ENCODE measurements at regions not wholly inside any gene's neighbourhood (a gene's known extent, or its start where the extent isn't known, plus 50 kb on each side); places are given as distances from the start of the nearest gene placed in this dataset.

- DNase-seq (ENCODE audit: low spot score) (no peak), ATAC-seq (ENCODE audit: low FRiP score) (no peak)
- TF ChIP-seq CTCF (IDR thresholded peaks at IDR 0.05), result no peak
Observed at GRCh38 chr17:51537996-51538550, 277.7 kb downstream of the UTP18 start.

DNA sequence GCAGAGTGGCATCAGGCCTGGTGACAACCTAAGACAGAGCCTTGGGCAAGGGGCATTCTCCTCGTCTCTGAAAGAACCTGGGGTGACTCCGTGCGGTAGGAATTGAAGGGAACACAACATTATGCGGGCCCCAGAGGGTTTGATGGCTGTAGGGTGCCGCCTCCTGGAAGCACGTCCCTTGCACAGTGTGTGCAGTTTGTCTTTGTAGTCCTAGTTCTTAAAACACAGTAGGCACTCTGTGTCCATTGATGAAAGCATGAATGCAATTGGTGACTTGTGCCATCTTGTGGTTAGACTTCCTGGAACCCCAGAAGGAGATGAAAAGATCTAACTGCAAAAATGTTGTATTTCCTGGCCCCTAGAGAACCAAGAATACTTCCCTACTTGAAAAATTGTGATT lies 279.8 kb downstream of the UTP18 start:
- DNase-seq (ENCODE audit: low spot score), result no peak
- no peak for ATAC-seq (ENCODE audit: low FRiP score)
- TF ChIP-seq CTCF (IDR thresholded peaks at IDR 0.05), result no peak

- no peak for ATAC-seq (ENCODE audit: low FRiP score)
- TF ChIP-seq CTCF (IDR thresholded peaks at IDR 0.05), result no peak
- no peak for DNase-seq (ENCODE audit: low spot score)
Observed at GRCh38 chr17:51541215-51541614, 280.9 kb downstream of the UTP18 start.

DNA sequence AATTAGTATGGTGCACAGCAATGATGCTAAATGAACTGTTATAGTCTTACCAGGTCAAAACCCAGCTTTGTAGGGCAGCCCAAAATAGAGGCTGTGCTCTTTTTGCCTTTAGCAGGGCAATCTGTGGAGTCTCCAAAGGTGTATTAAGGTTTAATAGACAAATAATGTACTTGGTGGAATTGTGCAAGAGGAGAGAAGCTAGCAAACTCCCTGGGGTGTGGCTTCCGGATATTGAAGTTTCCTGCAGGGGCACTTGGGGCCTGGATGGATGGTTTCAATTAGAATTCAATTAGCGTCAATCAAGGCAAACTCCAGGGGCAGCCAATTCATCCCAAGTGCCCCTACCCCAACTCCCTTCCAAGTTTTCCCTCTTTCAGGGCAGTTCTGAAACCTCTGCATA lies 285.8 kb downstream of the UTP18 start:
- TF ChIP-seq CTCF (IDR thresholded peaks at IDR 0.05), result no peak
- no peak for ATAC-seq (ENCODE audit: low FRiP score)
- no peak for DNase-seq (ENCODE audit: low spot score)

DNA sequence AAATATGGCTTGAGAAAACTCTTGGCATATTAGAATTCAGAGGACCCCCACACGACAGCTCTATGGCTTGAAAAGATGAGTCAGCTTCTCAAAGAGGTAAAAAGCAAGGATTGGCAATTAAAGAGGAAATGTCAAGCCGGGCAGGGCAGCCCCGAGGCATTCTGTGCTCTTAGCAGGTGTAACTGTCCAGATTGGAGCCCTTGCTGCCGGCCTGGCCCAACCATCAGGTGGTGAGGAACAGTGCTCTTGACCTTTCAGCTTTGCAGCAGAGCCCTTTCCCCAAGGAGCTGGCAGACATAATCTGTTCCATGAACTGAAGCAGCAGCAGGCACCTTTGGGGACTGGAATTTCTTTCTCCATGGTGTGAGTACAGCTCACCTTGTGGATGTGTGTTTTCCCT lies 287.8 kb downstream of the UTP18 start:
- DNase-seq (ENCODE audit: low spot score) (no peak), ATAC-seq (ENCODE audit: low FRiP score) (no peak)
- no peak for TF ChIP-seq CTCF (IDR thresholded peaks at IDR 0.05)

DNA sequence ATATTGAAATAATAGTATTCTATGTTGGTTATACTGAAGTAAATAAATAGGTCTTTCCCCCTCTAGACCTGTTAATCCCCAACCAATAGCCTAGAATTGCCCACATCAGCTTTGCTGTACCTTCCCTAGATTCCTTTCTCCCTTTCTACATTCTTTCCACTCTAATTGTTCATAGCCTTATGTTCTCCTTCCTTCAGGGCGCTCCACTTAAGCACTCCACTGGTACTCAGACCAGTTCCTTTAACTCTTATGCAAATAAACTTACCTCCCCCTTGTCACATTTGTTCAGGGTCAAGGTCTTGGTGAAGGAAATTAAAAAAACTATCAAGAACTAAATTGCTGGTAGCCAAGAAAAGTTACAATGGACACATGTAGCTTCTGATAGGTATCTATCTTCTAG lies 294.8 kb downstream of the UTP18 start:
- ATAC-seq (ENCODE audit: low FRiP score) (no peak), DNase-seq (ENCODE audit: low spot score) (no peak)
- no peak for TF ChIP-seq CTCF (IDR thresholded peaks at IDR 0.05)

GRCh38 chr17:51559778-51560177 lies 299.4 kb downstream of the UTP18 start:
- no peak for DNase-seq (ENCODE audit: low spot score)
- ATAC-seq (ENCODE audit: low FRiP score), result no peak

More at GRCh38 chr17:51559778-51560177, 299.4 kb downstream of the UTP18 start:
- no peak for TF ChIP-seq CTCF (IDR thresholded peaks at IDR 0.05)
